Small intestine (tissue), 7 donors: ENCODE measurements at regions not wholly inside any gene's neighbourhood (a gene's known extent, or its start where the extent isn't known, plus 50 kb on each side); places are given as distances from the start of the nearest gene placed in this dataset.
A peak's percentile ranks its signal among the peaks of the same experiment; 100 is the strongest.

Experiments
- DNase-seq, 2 donors: peaks; one replicate each; pipeline versions ENCODE4 v3.0.0 to v3.0.0-alpha.2; 2013
- FAIRE-seq: peaks from 2 replicates; lab custom pipeline; 2012; peaks lifted over from hg19 to GRCh38; lab: Jason Lieb, UNC
- H3K27ac ChIP-seq, 3 donors: one replicate each; pipeline ENCODE4 v1.5.1; 2013; ENCODE audit warnings: low read length in 2 of 3, mild to moderate bottlenecking in 2 of 3, control low read depth in 1 of 3, inconsistent platforms in 1 of 3, low read depth in 1 of 3, moderate library complexity in 1 of 3
- H3K27me3 ChIP-seq, 3 donors: one replicate each; pipeline ENCODE4 v1.6.1; 2013; ENCODE audit warnings: low read length in 3 of 3, inconsistent platforms in 1 of 3; ENCODE audit not compliant: control insufficient read depth in 3 of 3, insufficient read depth in 3 of 3
- H3K36me3 ChIP-seq, 3 donors: one replicate each; pipeline ENCODE4 v1.6.1; 2013; ENCODE audit warnings: low read length in 3 of 3, inconsistent platforms in 1 of 3, low read depth in 1 of 3, mild to moderate bottlenecking in 1 of 3, moderate library complexity in 1 of 3; ENCODE audit not compliant: control insufficient read depth in 3 of 3, insufficient read depth in 2 of 3
- H3K4me1 ChIP-seq, 3 donors: one replicate each; pipeline ENCODE4 v1.6.1; 2013; ENCODE audit warnings: low read length in 2 of 3, inconsistent platforms in 1 of 3, low read depth in 1 of 3, mild to moderate bottlenecking in 1 of 3, moderate library complexity in 1 of 3; ENCODE audit not compliant: control insufficient read depth in 3 of 3, insufficient read depth in 2 of 3
- H3K4me3 ChIP-seq, 3 donors: one replicate each; pipeline ENCODE4 v1.5.1; 2013; ENCODE audit warnings: low read length in 3 of 3, control low read depth in 1 of 3, inconsistent platforms in 1 of 3, low read depth in 1 of 3, mild to moderate bottlenecking in 1 of 3, moderate library complexity in 1 of 3
- H3K9me3 ChIP-seq, 2 donors: one replicate each; pipeline ENCODE4 v1.6.1; 2013; ENCODE audit warnings: low read depth in 1 of 2, low read length in 1 of 2; ENCODE audit not compliant: control insufficient read depth in 2 of 2, insufficient read depth in 1 of 2
- WGBS, 3 donors: extraction: QIAGEN DNeasy Blood & Tissue Kit; methylation state at CpG; one replicate each; pipeline ENCODE4 v1.1.7; 2013; 5-methylcytosine and 5-hydroxymethylcytosine counted together
- donor health status: healthy with polysubstance abuse.
- donor health status: control.
- donor health status: control.
- donor health status: Bipolar disorder and iron deficiency.
- donor health status: healthy.

DNA sequence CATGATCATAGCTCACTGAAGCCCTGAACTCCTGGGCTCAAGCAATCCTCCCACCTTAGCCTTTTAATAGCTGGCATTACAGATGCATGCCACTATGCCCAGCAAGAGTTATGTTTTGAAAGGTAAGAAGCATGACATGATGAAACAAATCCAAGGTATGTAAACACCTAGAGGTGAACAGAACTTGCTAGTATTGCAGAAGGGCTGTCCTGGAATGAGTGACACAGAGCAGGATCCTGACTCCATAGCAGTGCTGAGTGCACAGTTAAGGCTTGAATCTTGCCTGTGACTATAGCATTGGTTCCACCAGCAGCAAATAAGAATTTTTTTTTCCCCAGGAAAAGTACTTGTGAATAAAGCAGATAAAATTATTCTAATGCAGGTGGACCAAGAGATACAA lies 309.5 kb downstream of the PIK3C3 start:
- Histone ChIP-seq H3K27me3 (no peaks in the 10 kb centered on the region), H3K4me1 (no peaks in the 10 kb centered on the region), H3K9me3 (no peaks in the 10 kb centered on the region), H3K4me3 (no peak overlapping the region), H3K36me3 (no peaks in the 10 kb centered on the region), H3K27ac (no peak overlapping the region)
- FAIRE-seq (no peak), DNase-seq (no peak)

DNA sequence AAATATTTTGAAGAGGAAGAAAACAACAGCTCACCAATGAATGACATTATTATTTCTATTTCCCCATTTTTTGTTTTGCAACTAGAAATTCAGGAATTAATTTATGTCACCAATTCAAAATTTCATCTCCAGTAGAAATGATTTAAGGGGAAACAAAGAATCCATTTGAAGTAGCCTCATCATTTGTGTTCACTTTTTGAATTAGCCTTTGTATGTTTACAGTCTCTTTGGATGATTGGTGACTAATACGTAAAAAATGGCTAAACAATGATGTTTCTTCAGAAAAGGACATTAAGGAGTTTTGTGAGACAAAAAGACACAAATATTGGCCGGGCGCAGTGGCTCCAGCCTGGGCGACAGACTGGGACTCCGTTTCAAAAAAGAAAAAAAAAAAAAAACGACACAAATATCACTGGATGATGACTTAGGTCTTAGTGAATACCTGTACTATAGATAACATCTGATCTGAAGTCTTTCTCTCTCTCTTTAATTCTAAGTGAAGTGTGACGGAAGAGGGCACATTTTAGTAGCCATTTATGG lies 313.2 kb downstream of the PIK3C3 start:
- DNase-seq (no peak), FAIRE-seq (no peak)
- Histone ChIP-seq H3K27me3 (no peaks in the 10 kb centered on the region), H3K36me3 (no peaks in the 10 kb centered on the region), H3K4me3 (no peak overlapping the region), H3K27ac (no peak overlapping the region), H3K9me3 (no peaks in the 10 kb centered on the region), H3K4me1 (no peaks in the 10 kb centered on the region)
- WGBS, 3 donors, result 79 to 87% (median 79%) methylated on average over 7 of the region's 7 CpGs

DNA sequence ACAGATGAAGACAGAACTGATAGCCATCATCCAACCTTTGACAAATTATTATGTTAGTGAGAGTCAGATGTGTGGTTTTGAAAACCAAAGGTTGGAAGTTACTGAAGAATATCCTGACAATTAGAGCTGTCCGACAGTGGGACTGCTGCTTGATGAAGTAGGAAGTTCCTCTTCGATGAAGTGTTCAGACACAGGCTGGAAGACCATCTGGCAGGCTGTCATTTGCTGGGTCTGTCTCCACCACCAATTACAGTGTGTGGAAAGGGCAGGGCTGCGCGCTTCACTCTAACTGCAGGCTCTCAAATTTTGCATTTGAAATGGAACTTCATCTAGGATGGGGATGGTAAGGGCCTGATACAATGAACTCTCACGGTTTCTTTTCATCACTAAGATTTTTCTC lies 313.8 kb downstream of the PIK3C3 start:
- Histone ChIP-seq H3K27me3 (no peaks in the 10 kb centered on the region), H3K36me3 (no peaks in the 10 kb centered on the region), H3K4me3 (no peak overlapping the region), H3K27ac (no peak overlapping the region), H3K4me1 (no peaks in the 10 kb centered on the region), H3K9me3 (no peaks in the 10 kb centered on the region)
- no peak for FAIRE-seq
- no peak for DNase-seq
- 67 to 79% (median 76%) methylated on average over 5 of the region's 5 CpGs for whole genome bisulfite sequencing, 3 donors

DNA sequence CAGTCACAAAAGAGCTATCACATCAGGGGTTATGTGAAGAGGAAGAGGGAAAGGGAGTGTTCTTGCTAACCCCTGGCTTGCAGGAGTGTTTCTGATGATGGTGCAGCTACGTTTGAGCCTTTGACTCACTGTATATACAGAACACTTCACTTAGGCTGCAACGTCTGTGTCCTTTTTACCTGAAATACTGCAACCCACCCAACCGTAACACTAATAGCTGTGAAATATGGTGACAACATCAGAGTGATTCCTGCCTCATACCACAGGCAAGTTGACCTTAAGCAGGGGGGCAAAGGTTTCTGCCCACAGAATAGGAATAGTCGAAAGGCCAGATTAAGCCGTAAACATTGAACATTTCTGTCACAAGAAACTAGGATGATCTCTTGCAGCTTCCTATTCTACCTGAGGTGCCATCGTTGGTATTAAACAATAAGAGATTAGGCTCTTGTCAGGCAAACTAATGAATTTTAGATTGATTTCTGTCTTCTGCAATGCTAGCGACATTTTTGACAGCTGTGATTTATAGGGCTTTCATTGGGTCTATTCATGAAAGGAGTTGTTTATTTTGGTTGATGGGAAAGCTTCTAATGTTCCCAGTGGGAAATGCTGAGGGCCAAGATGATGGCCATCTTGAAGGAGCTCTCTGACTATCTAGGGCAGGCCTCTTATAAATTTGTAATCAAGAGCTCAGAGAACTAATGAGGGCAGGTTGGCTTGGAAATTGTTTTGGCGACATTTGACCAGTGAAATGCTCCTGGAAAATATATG lies 316.8 kb downstream of the PIK3C3 start:
- Histone ChIP-seq H3K27me3 (no peaks in the 10 kb centered on the region), H3K4me3 (no peak overlapping the region), H3K27ac (no peak overlapping the region), H3K9me3 (no peaks in the 10 kb centered on the region), H3K36me3 (no peaks in the 10 kb centered on the region), H3K4me1 (peaks cover 6 to 23% (median 6%) of the 10 kb centered on the region in 3 donors)
- FAIRE-seq, result no peak
- DNase-seq, result peak in 1 of 2 donors; percentile 11
- 40 to 56% (median 49%) methylated on average over 8 of the region's 8 CpGs for WGBS, 3 donors

DNA sequence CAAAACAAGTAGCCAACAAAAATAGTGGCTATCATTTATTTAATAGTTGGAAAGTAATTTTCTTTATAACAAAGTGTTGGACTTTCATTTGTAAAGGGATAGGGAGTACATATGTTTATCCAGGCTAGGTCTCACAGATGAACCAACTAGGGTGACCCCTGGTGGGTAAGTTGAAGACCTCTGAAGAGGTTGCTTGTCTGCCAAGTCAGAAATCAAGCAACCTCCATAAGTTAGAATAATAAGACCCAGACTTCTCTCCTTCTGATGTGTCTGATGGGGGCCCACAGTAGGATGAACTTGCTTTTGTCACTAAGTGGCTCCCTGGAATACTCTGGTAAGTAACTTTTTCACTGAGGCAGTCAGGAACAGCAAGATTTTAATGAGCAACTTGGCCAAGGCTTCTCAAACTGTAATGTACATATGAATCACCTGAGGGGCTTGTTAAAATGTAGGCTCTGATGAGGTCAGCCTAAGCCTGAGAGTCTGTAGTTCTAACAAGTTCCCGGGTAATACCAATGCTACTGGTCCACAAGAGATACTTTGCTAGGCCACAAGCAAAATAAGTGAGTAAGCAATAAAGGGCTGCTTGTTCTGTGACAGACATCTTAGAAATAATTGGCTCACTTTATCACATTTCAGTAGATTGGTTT lies 319.6 kb downstream of the PIK3C3 start:
- H3K27ac ChIP-seq, result no peak overlapping the region
- peaks cover 6 to 23% (median 6%) of the 10 kb centered on the region in 3 donors for H3K4me1 ChIP-seq
- DNase-seq (no peak), FAIRE-seq (no peak)
- no peak overlapping the region for H3K4me3 ChIP-seq
- no peaks in the 10 kb centered on the region for H3K36me3 ChIP-seq
- H3K9me3 ChIP-seq, result no peaks in the 10 kb centered on the region
- 0 to 59% (median 27%) methylated on average over 1 of the region's 1 CpG for whole genome bisulfite sequencing, 3 donors
- H3K27me3 ChIP-seq, result no peaks in the 10 kb centered on the region

DNA sequence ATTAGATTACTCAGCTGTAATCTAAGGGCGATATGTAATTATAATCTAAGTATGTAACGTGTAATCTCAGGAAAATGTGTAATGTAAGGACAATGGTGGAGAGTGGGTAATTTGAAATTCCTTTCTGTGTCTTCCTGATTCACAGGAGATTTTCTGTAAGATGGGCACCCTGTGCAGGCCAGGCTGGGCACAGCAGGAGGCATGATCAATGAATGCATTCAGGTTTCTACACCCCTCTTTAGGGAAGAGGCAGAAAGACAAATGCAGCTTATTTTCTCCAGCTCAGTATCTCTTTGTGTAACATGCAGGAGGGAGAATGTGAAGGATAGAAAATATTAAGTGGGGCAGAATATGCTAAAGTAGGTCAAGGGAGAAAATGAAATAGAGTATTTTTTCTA lies 320.1 kb downstream of the PIK3C3 start:
- Histone ChIP-seq H3K27ac (peak overlapping the region in 1 of 3 donors; percentile 68), H3K27me3 (no peaks in the 10 kb centered on the region), H3K4me3 (no peak overlapping the region), H3K9me3 (no peaks in the 10 kb centered on the region), H3K4me1 (peaks cover 6 to 23% (median 6%) of the 10 kb centered on the region in 3 donors), H3K36me3 (no peaks in the 10 kb centered on the region)
- FAIRE-seq, result no peak
- DNase-seq, result no peak
- WGBS, 3 donors, result 12 to 60% (median 33%) methylated on average over 2 of the region's 2 CpGs

DNA sequence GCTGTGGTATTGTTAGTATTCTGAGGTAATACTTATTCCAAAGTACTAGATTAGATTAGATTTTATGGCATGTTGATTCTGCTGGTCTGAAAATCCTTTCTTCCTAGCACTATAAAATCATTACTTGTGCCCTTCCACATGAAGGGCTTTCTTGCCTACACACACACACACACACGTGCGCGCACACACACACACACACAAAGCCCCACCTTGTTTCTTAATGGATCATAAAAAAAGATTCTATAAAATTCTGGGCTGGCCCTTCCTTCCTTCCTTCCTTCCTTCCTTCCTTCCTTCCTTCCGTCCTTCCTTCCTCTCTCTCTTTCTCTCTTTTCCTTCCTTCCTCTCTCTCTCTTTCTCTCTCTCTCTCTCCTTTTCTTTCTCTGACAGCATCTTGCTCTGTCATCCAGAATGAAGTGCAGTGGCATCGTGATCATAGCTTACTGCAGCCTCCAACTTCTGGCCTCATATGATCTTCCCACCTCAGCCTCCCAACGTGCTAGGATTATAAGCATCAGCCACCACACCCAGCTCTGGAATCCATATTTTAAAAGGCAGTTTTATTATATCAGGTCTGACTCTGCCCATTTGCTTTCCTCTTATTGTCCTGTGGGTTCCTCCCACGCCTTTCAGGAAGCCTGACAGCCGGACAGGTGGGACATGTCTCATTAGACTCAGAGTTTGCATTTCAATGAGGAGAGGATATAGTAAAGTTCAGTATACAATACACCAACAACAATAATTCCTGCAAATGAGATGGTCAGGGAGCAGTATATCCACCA lies 321.1 kb downstream of the PIK3C3 start:
- FAIRE-seq, result no peak
- H3K36me3 ChIP-seq, result no peaks in the 10 kb centered on the region
- DNase-seq, result peak; percentile 49 to 76
- H3K4me3 ChIP-seq, result no peak overlapping the region
- no peaks in the 10 kb centered on the region for H3K27me3 ChIP-seq
- WGBS, 3 donors, result 13 to 48% (median 39%) methylated on average over 7 to 8 of the region's 8 CpGs
- H3K27ac ChIP-seq, result peak overlapping the region in 2 of 3 donors; percentile 11 to 68
- peaks cover 6 to 30% (median 6%) of the 10 kb centered on the region in 3 donors for H3K4me1 ChIP-seq
- H3K9me3 ChIP-seq, result no peaks in the 10 kb centered on the region

DNA sequence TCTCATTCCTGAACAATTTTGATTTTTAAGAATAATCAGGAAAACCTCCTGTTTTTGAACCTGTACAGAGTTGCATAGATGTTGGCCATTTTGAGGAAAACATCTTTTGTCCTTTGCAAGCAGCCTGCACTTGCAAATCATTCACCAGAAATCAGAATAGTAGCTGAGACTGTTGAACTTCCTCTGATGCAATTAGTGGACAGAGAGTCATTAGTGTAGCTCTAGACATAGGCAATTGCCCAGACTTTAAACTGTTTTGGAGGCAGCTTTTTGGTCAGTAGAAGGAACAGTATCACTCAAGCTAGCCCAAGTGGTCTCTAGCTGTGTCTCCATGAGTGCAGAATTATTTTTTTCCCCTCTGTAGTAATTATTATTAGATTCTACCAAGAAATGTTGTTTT lies 326.1 kb downstream of the PIK3C3 start:
- Histone ChIP-seq H3K36me3 (no peaks in the 10 kb centered on the region), H3K27ac (peak overlapping the region in 1 of 3 donors; percentile 34), H3K4me3 (no peak overlapping the region), H3K4me1 (peaks cover 0 to 18% (median 3%) of the 10 kb centered on the region in 3 donors), H3K9me3 (no peaks in the 10 kb centered on the region), H3K27me3 (no peaks in the 10 kb centered on the region)
- no peak for DNase-seq
- FAIRE-seq, result no peak
